GM23338 (cell line): ENCODE measurements at regions not wholly inside any gene's neighbourhood (a gene's known extent, or its start where the extent isn't known, plus 50 kb on each side); places are given as distances from the start of the nearest gene placed in this dataset.

Experiments
- CTCF ChIP-seq, 2 experiments: fragments of 200-600 bp in 1 of 2; sonication (generic) in 1 of 2; conservative IDR thresholded peaks; 2 replicates each; pipeline versions ENCODE4 v1.5.1 to v1.6.1; 2016 to 2017; ENCODE audit warnings: antibody characterized with exemption in 2 of 2, low read depth in 2 of 2, mild to moderate bottlenecking in 2 of 2, moderate library complexity in 1 of 2
- EZH2 ChIP-seq: fragments of 200-600 bp; sonication (generic); IDR thresholded peaks from one replicate; pipeline ENCODE4 v1.8.0; 2017; ENCODE audit warnings: antibody characterized with exemption, mild to moderate bottlenecking, low read depth; ENCODE audit not compliant: unreplicated experiment

- TF ChIP-seq CTCF (conservative IDR thresholded peaks at IDR 0.05; ENCODE audit: low read depth in 2 of 2) (no peak), EZH2 (no peak)
Measured at GRCh38 chr18:2396162-2396505, 175.2 kb downstream of the METTL4 start.
